T-helper 1 cell treated with Interleukin-12 subunit alpha and Interleukin-12 subunit beta and Interleukin-4 antibody, amounts not matched to agents 30 μg/mL and 1 μg/mL, for 36 hours (primary cell): ENCODE measurements at regions not wholly inside any gene's neighbourhood (a gene's known extent, or its start where the extent isn't known, plus 50 kb on each side); places are given as distances from the start of the nearest gene placed in this dataset.

Experiments
- H3K27ac Mint-ChIP-seq: one replicate; pipeline ENCODE4 v1.8.0; 2021; ENCODE audit warnings: mild to moderate bottlenecking, mixed read lengths
- H3K27me3 Mint-ChIP-seq: one replicate; pipeline ENCODE4 v1.8.0; 2021; ENCODE audit warnings: low read depth, mixed read lengths
- H3K36me3 Mint-ChIP-seq: one replicate; pipeline ENCODE4 v1.8.0; 2021; ENCODE audit warnings: low read depth, mixed read lengths
- H3K4me1 Mint-ChIP-seq: one replicate; pipeline ENCODE4 v1.8.0; 2021; ENCODE audit warnings: low read depth, mixed read lengths
- H3K4me3 Mint-ChIP-seq: one replicate; pipeline ENCODE4 v1.8.0; 2021; ENCODE audit warnings: mild to moderate bottlenecking, moderate library complexity, mixed read lengths
- H3K9me3 Mint-ChIP-seq: one replicate; pipeline ENCODE4 v1.8.0; 2021; ENCODE audit warnings: mixed read lengths

DNA sequence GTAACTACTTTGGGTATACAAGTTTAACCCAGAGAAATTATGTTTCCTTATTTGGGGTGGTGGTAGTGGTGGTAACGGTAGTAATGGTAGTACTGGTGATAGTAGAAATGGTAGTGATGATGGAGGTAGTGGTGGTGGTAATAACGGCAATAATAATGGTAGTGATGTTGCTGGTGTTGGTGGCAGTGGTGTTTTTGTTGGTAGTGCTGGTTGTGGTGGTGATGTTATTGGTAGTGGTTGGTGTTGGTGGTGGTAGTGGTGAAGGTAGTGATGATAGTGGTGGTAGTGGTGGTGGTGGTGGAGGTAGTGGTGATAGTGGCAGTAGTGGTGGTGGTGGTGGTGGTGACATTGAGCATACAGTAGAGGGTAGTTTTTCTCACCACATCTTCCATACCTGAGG is 95.6 kb downstream of the TMEM30B start:
- peaks cover 19% of the 10 kb centered on the region for H3K4me1 Mint-ChIP-seq
- H3K27ac Mint-ChIP-seq = no peak overlapping the region
- peaks cover 4% of the 10 kb centered on the region for H3K9me3 Mint-ChIP-seq
- no peak overlapping the region for H3K4me3 Mint-ChIP-seq
- H3K36me3 Mint-ChIP-seq = no peaks in the 10 kb centered on the region
- H3K27me3 Mint-ChIP-seq = peaks cover 18% of the 10 kb centered on the region

- H3K4me3 Mint-ChIP-seq = no peak overlapping the region
These were observed 97.0 kb downstream of the TMEM30B start for GRCh38 chr14:61184112-61184511.

DNA sequence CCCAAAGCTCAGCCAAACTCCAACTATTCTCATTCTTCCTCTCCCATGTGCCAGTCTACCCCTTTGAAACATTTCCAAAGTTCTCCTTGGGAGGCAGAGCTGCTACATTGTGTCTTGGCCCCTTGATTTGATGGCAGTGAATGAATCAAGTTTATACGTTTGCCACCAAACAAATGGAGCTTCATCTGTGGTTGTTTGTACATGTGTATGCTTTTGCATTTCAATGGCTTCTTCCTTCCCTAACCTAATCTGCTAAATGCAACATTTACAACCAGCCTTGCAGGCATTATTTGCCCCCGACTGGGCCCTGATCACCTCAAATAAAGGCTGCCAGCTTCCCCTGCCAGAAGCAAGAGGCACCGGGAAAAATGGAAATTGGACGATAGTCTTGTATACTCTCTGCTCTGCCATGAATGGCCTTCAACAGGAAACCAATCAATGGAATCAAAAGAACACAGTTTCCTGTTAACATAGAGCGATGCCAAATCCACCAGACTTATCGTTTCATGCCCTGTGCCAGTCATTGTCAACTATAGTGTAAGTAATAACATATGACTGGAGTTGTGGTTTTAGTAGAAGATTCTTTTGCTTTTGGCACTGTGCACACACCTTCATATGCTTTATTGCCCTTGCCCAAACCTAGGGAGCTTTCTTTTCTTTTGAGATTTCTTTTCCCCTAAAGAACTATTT is 97.8 kb downstream of the TMEM30B start:
- peaks cover 3% of the 10 kb centered on the region for H3K27me3 Mint-ChIP-seq
- H3K4me1 Mint-ChIP-seq = peaks cover 18% of the 10 kb centered on the region
- peak overlapping the region; percentile 67 for H3K27ac Mint-ChIP-seq
- no peak overlapping the region for H3K4me3 Mint-ChIP-seq
- peaks cover 4% of the 10 kb centered on the region for H3K9me3 Mint-ChIP-seq
- no peaks in the 10 kb centered on the region for H3K36me3 Mint-ChIP-seq

More at GRCh38 chr14:61184112-61184511, 97.0 kb downstream of the TMEM30B start:
- Mint-ChIP-seq H3K9me3 (peaks cover 4% of the 10 kb centered on the region), H3K27ac (no peak overlapping the region), H3K4me1 (peaks cover 12% of the 10 kb centered on the region), H3K36me3 (no peaks in the 10 kb centered on the region), H3K27me3 (peaks cover 4% of the 10 kb centered on the region)

- peaks cover 37% of the 10 kb centered on the region for H3K4me1 Mint-ChIP-seq
- H3K4me3 Mint-ChIP-seq = no peak overlapping the region
- H3K27me3 Mint-ChIP-seq = peaks cover 3% of the 10 kb centered on the region
- H3K36me3 Mint-ChIP-seq = peaks cover 1% of the 10 kb centered on the region
- peaks cover 4% of the 10 kb centered on the region for H3K9me3 Mint-ChIP-seq
- H3K27ac Mint-ChIP-seq = no peak overlapping the region
These were observed 101.2 kb downstream of the TMEM30B start for GRCh38 chr14:61179796-61180398.

GRCh38 chr14:61179061-61179690 is 102.0 kb downstream of the TMEM30B start:
- peak overlapping the region; percentile 13 for H3K27ac Mint-ChIP-seq
- no peak overlapping the region for H3K4me3 Mint-ChIP-seq
- H3K9me3 Mint-ChIP-seq = peaks cover 4% of the 10 kb centered on the region
- peaks cover 1% of the 10 kb centered on the region for H3K36me3 Mint-ChIP-seq
- H3K27me3 Mint-ChIP-seq = no peaks in the 10 kb centered on the region
- peaks cover 39% of the 10 kb centered on the region for H3K4me1 Mint-ChIP-seq

- Mint-ChIP-seq H3K27me3 (no peaks in the 10 kb centered on the region), H3K4me1 (peaks cover 35% of the 10 kb centered on the region), H3K9me3 (peaks cover 10% of the 10 kb centered on the region), H3K4me3 (peak overlapping the region; percentile 70), H3K27ac (peak overlapping the region; percentile 87), H3K36me3 (peaks cover 1% of the 10 kb centered on the region)
These were observed 102.7 kb downstream of the TMEM30B start for GRCh38 chr14:61178226-61179060.

DNA sequence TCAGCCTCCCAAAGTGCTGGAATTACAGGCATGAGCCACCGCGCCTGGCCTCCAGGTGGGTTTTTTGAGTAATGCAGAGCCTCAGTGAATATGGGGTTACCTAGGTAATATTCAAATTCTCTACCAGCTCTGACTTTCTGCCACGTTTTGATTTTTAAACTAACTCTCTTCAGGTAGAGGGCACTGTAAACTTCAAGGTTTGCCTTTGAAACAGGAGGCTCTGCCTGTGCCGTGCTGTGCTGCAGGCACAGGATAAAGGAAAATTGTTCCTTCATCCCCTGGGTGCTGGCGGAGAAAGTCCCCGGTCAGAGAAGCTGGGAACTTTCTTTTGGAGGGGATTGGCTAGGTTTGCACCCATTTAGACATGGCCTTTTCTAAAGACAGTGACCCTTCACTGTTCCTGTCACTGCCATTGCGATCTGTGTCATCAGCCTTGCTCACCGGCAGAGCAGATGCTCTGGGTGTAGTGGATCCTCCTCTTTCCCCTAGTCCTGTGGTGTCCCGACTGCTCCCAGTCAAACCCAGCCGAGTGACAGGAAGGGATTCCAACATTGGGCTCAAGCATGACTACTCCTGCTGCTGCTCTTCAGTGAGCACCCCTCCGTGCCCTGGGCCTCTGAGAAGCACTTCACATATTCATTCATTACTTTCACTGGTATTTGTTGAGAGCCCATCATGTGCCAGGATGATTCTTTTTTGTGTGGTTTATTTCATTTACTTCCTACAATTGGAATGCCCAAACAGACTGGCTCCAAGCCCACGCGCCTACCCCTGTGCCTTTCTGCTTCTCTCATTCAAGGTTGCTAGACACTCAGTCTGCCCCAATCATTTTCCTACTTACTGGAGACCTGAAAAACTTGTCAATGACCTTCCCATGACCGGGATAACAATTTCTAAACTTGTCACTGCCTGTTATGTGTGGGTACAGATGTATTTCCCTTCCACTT is 103.6 kb downstream of the TMEM30B start:
- Mint-ChIP-seq H3K4me1 (peaks cover 30% of the 10 kb centered on the region), H3K27me3 (no peaks in the 10 kb centered on the region), H3K4me3 (peak overlapping the region; percentile 70), H3K9me3 (peaks cover 15% of the 10 kb centered on the region), H3K36me3 (peaks cover 1% of the 10 kb centered on the region), H3K27ac (peak overlapping the region; percentile 87)

DNA sequence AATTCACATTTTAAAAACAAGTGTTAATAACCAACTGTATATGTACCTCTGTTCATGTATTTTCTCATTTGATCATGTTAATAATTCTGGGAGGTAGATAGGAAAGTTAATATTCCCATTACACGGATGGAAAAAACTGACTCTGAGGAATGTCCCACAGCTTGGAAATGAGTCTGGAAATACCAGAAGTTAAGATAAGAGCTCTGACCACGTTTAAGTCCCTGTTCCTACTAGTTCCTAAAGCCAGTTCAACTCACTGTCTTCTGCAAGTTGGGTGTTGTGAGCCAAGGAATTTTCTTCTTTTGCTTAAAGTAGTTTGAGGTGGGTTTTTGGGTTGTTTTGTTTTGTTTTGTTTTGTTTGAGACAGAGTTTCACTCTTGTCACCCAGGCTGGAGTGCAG is 104.5 kb downstream of the TMEM30B start:
- H3K27me3 Mint-ChIP-seq = no peaks in the 10 kb centered on the region
- H3K27ac Mint-ChIP-seq = peak overlapping the region; percentile 37
- peaks cover 1% of the 10 kb centered on the region for H3K36me3 Mint-ChIP-seq
- H3K4me1 Mint-ChIP-seq = peaks cover 30% of the 10 kb centered on the region
- H3K9me3 Mint-ChIP-seq = peaks cover 17% of the 10 kb centered on the region
- H3K4me3 Mint-ChIP-seq = no peak overlapping the region

- peak overlapping the region; percentile 9 for H3K4me3 Mint-ChIP-seq
- H3K27ac Mint-ChIP-seq = peak overlapping the region; percentile 53
- H3K4me1 Mint-ChIP-seq = peaks cover 30% of the 10 kb centered on the region
- H3K9me3 Mint-ChIP-seq = peaks cover 17% of the 10 kb centered on the region
- peaks cover 5% of the 10 kb centered on the region for H3K27me3 Mint-ChIP-seq
- peaks cover 1% of the 10 kb centered on the region for H3K36me3 Mint-ChIP-seq
These were observed 106.2 kb downstream of the TMEM30B start for GRCh38 chr14:61174987-61175386.

DNA sequence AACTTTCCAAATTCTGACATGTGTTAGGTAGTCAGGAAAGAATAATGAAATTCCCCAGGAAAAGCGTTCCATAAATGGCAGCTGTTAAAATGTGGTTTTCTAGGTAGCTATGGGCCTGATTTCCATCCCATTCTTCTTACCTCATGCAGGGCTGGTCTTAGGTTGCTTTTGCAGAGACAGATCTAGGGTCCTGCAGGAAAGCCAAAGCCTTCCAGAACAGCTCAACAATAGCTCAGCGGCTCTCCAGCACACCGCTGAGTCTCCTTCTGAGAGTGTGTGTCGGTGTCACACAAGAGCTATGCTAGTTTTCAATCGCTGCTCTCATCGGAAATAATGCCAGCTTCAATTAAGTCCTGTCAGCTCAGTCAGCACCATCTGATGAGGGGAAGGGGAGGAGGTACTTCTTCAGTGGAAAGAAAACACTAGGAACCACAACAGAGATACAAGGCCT is 106.7 kb downstream of the TMEM30B start:
- H3K27ac Mint-ChIP-seq = peak overlapping the region; percentile 53
- peaks cover 30% of the 10 kb centered on the region for H3K4me1 Mint-ChIP-seq
- peaks cover 7% of the 10 kb centered on the region for H3K27me3 Mint-ChIP-seq
- H3K36me3 Mint-ChIP-seq = peaks cover 1% of the 10 kb centered on the region
- peaks cover 17% of the 10 kb centered on the region for H3K9me3 Mint-ChIP-seq
- peak overlapping the region; percentile 9 for H3K4me3 Mint-ChIP-seq

DNA sequence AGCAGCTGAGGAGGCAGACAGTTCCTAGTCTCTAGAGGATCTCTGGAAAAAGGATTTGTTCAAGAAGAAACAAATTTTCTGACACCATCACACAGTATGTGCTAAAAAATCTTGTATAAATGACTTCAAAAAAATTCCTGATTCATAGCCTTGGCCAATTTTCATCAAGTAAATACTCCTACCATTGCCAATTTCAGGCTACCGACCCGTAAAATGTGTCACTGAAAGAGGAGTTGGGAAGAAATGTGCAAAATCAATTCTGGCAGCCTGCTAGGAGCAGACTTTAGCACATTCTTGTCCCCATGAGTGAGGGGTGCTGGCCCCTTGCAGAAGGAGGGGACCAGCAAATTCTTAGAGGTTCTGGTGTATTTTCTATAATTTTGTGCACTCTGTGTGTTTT is 109.4 kb downstream of the TMEM30B start:
- Mint-ChIP-seq H3K4me3 (no peak overlapping the region), H3K27me3 (peaks cover 7% of the 10 kb centered on the region), H3K27ac (no peak overlapping the region), H3K36me3 (no peaks in the 10 kb centered on the region), H3K4me1 (peaks cover 14% of the 10 kb centered on the region), H3K9me3 (peaks cover 17% of the 10 kb centered on the region)

DNA sequence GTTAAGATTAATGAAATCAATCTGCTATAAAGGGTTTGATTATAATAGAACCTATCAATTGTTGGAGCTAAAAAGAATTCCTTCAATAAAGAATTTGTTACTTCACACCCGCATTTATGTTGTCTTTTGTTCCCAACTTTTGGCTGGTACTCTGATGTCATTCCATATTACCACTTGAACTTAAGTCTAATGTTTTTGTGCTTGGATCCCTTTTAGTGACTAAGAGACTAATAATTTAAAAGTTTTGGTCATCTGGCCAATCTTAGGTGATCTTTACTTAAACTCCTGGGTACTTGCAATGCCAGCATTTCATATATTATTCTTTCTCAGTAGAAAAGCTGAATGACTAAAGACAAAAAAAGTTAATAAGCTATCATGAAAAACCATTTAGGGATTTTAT is 113.0 kb downstream of the TMEM30B start:
- no peak overlapping the region for H3K4me3 Mint-ChIP-seq
- H3K27ac Mint-ChIP-seq = no peak overlapping the region
- peaks cover 13% of the 10 kb centered on the region for H3K9me3 Mint-ChIP-seq
- H3K27me3 Mint-ChIP-seq = peaks cover 17% of the 10 kb centered on the region
- H3K4me1 Mint-ChIP-seq = no peaks in the 10 kb centered on the region
- H3K36me3 Mint-ChIP-seq = peaks cover 4% of the 10 kb centered on the region

DNA sequence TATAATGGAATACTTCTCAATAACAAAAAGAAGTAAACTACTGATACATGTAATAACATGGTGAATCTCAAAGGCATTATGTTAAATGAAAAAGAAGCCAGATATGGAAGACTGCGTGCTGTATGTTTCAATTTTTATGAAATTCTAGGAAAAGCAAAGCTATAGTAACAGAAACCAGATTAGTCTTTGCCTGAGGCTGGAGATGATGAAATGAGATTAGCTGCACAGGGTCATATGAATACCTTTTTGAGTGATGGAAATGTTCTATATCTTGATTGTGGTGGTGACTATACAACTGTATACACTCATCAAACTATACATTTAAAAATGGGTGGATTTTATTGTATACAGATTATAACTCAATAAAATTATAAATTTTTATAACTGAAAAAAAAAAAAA is 113.5 kb downstream of the TMEM30B start:
- Mint-ChIP-seq H3K4me3 (no peak overlapping the region), H3K9me3 (peaks cover 8% of the 10 kb centered on the region), H3K27ac (no peak overlapping the region), H3K4me1 (no peaks in the 10 kb centered on the region), H3K36me3 (peaks cover 4% of the 10 kb centered on the region), H3K27me3 (peaks cover 17% of the 10 kb centered on the region)
